ENCODE measurements at regions not wholly inside any gene's neighbourhood (a gene's known extent, or its start where the extent isn't known, plus 50 kb on each side); places are given as distances from the start of the nearest gene placed in this dataset.

DNA sequence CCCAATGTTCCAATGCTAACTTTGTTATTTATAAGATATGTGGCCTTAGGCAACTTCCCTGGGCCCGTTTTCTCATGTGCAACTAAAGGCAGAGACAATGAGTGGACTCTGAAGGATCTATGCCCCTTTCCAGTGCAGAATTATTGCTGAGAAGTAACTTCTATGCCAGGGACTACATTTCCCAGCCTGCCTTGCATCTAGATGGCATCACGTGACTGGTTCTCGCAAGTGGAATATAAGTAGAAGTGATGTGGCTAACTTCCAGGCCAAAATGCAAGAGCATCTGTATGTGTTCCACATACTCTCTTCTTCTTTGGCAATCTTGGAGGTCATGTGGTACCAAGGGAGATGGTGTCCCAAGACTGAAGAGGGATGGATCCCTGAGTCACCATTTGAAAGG lies 674.4 kb downstream of the NTRK3 start:
- in situ Hi-C loops (cut with HindIII; ENCODE audit: low sequenced_read_pairs) = no loop called here
- H3K4me3 ChIP-seq (ENCODE audit: low read depth, low read length) = no peak overlapping the region
- TF ChIP-seq, protein P1, sequence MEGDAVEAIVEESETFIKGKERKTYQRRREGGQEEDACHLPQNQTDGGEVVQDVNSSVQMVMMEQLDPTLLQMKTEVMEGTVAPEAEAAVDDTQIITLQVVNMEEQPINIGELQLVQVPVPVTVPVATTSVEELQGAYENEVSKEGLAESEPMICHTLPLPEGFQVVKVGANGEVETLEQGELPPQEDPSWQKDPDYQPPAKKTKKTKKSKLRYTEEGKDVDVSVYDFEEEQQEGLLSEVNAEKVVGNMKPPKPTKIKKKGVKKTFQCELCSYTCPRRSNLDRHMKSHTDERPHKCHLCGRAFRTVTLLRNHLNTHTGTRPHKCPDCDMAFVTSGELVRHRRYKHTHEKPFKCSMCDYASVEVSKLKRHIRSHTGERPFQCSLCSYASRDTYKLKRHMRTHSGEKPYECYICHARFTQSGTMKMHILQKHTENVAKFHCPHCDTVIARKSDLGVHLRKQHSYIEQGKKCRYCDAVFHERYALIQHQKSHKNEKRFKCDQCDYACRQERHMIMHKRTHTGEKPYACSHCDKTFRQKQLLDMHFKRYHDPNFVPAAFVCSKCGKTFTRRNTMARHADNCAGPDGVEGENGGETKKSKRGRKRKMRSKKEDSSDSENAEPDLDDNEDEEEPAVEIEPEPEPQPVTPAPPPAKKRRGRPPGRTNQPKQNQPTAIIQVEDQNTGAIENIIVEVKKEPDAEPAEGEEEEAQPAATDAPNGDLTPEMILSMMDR (IDR thresholded peaks at IDR 0.05; ENCODE audit: low read depth, low read length) = no peak
- DNase-seq (ENCODE audit: low read depth, low spot score) = no peak

DNA sequence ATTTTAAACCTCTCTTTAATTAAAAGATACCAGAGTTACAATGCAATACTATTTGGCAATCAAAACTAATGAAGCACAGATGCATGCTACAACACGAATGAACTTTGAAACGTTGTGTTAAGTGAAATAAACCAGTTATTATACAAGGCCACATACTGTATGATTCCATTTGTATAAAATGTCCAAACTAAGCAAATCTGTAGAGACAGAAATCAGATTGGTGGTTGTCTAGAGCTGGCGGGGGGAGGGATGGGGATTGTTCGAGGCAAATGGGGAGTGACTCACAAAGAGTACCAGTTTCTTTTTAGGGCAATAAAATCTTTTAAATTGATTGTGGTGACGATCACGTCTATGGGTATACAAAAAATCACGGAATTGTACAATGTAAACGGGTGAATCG lies 677.0 kb downstream of the NTRK3 start:
- TF ChIP-seq, protein P1 (IDR thresholded peaks at IDR 0.05; ENCODE audit: low read depth, low read length) = no peak
- H3K4me3 ChIP-seq (ENCODE audit: low read depth, low read length) = no peak overlapping the region
- DNase-seq (ENCODE audit: low read depth, low spot score) = no peak
- in situ Hi-C loops (cut with HindIII; ENCODE audit: low sequenced_read_pairs) = no loop called here

DNA sequence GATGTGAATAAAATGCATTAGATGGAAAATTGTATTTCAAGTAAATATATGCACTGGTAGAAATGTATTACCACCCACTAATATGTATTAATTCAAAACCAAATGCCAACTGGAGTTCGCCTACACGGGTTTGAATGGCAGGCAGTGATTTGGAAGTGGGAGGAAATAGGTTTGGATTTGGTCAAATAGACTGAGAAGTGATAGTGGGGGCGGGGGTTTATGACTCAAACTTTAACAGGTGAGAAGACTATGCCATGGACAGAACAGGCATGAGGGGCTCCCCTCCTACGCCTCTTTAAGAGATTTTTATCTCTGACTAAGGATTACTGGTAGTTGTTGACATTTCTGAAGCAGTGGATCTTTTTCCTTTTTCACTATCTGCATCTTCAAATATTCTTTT lies 677.8 kb downstream of the NTRK3 start:
- TF ChIP-seq, protein P1 (IDR thresholded peaks at IDR 0.05; ENCODE audit: low read depth, low read length) = no peak
- no peak for DNase-seq (ENCODE audit: low read depth, low spot score)
- in situ Hi-C loops (cut with HindIII; ENCODE audit: low sequenced_read_pairs) = no loop called here
- H3K4me3 ChIP-seq (ENCODE audit: low read depth, low read length) = no peak overlapping the region

DNA sequence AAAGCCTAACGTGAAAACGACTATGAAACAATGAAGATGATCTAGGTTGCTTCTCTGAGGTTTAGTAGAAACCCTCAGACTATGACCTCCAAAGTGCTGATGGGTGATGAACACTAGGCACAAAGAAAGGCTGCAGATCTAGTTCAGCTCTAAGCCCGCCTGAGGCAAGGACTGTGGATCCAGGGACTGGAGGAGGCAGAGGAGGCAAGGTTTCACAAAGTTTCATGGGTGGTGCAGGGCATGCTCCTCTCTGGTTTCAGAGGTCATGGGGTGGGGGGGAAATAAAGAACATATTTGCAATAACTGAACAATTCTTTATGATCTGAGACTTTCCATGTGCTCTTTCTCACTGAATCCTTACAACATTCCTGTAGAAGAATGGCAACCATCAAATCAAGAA lies 679.2 kb downstream of the NTRK3 start:
- TF ChIP-seq, protein P1 (IDR thresholded peaks at IDR 0.05; ENCODE audit: low read depth, low read length) = no peak
- no peak for DNase-seq (ENCODE audit: low read depth, low spot score)
- in situ Hi-C loops (cut with HindIII; ENCODE audit: low sequenced_read_pairs) = no loop called here
- H3K4me3 ChIP-seq (ENCODE audit: low read depth, low read length) = no peak overlapping the region

DNA sequence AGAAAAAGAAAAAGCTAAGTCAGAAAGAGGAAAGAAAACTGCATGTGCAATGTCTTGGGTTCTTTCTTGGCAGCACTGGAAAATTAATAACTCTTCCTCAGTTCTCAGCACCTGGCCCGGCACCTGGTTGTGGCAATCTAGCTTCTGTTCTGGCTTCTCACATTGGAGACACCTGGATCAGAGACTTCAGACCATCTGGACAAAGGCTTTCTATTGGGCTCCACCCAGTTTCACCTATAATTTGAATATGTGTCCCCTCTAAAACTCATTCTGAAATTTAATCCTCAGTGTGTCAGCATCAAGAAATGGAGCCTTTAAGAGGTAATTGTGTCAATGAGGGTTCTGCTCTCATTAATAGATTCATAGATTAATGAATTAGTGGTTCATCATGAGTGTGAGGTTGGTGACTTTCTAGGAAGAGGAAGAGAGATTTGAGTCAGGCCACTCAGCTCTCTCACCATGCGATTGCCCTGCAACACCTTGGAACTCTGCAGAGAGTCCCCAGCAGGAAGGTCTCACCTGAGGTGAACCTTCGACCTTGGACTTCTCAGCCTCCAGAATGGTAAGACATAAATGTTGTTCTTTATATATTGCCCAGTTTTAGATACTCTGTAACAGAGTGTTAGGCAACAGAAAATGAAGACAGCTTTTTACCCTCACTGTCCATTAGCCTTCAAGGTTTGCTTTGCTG lies 679.9 kb downstream of the NTRK3 start:
- DNase-seq (ENCODE audit: low read depth, low spot score) = no peak
- TF ChIP-seq, protein P1 (IDR thresholded peaks at IDR 0.05; ENCODE audit: low read depth, low read length) = no peak
- H3K4me3 ChIP-seq (ENCODE audit: low read depth, low read length) = no peak overlapping the region
- in situ Hi-C loops (cut with HindIII; ENCODE audit: low sequenced_read_pairs) = no loop called here

DNA sequence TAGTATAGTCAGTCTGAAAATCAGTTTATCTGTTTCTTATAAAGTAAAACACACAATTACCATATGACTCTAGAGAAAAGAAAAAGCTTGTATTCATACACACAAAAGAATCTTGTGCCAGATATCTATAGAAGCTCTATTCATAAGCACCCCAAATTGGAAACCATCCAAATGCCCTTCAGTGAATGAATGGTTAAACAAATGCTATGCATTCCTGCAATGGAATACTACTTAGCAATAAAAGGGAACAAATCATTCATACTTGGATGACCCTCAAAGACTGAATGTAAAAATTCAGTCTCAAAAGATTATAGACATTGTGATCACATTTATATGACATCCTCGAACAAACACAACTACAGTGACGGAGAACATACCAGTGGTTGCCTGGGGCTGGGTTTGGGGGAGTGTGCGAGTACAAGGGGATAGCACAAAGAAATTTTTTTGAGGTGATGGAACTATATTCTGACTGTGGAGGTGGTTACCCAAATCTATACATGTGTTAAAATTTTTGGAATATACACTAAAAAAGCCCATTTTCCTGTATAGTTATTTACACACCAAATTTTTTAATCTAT lies 680.6 kb downstream of the NTRK3 start:
- no peak overlapping the region for H3K4me3 ChIP-seq (ENCODE audit: low read depth, low read length)
- DNase-seq (ENCODE audit: low read depth, low spot score) = no peak
- TF ChIP-seq, protein P1 (IDR thresholded peaks at IDR 0.05; ENCODE audit: low read depth, low read length) = no peak
- in situ Hi-C loops (cut with HindIII; ENCODE audit: low sequenced_read_pairs) = no loop called here

Data from astrocyte of the spinal cord (primary cell).